ENCODE measurements at regions not wholly inside any gene's neighbourhood (a gene's known extent, or its start where the extent isn't known, plus 50 kb on each side); places are given as distances from the start of the nearest gene placed in this dataset.

- Histone ChIP-seq H3K4me1 (peaks cover 0 to 20% (median 0%) of the 10 kb centered on the region in 4 donors), H3K4me3 (no peak overlapping the region), H3K9me3 (peaks cover 0 to 16% (median 3%) of the 10 kb centered on the region in 4 donors), H3K27me3 (no peaks in the 10 kb centered on the region), H3K27ac (no peak overlapping the region), H3K36me3 (no peaks in the 10 kb centered on the region)
- no peak for DNase-seq (ENCODE audit: low spot score in 2 of 2)
- 59 to 63% methylated on average over 3 of the region's 3 CpGs for WGBS, 2 donors
- TF ChIP-seq POLR2A (IDR thresholded peaks at IDR 0.05) (no peak), CTCF (IDR thresholded peaks at IDR 0.05) (no peak), EP300 (IDR thresholded peaks at IDR 0.05) (no peak)
These were observed 581.1 kb downstream of the SPRY1 start for GRCh38 chr4:123977641-123978081.

GRCh38 chr4:123978637-123979036 is 582.0 kb downstream of the SPRY1 start:
- no peak overlapping the region for H3K4me3 ChIP-seq
- H3K36me3 ChIP-seq, result no peaks in the 10 kb centered on the region
- no peak overlapping the region for H3K27ac ChIP-seq
- no peak for DNase-seq (ENCODE audit: low spot score in 2 of 2)
- 89 to 100% methylated on average over 1 of the region's 1 CpG for WGBS, 2 donors
- peaks cover 0 to 20% (median 0%) of the 10 kb centered on the region in 4 donors for H3K4me1 ChIP-seq
- peaks cover 0 to 23% (median 3%) of the 10 kb centered on the region in 4 donors for H3K9me3 ChIP-seq
- TF ChIP-seq CTCF (IDR thresholded peaks at IDR 0.05) (no peak), EP300 (IDR thresholded peaks at IDR 0.05) (no peak), POLR2A (IDR thresholded peaks at IDR 0.05) (no peak)
- H3K27me3 ChIP-seq, result no peaks in the 10 kb centered on the region

GRCh38 chr4:123980736-123981300 is 584.2 kb downstream of the SPRY1 start:
- Histone ChIP-seq H3K9me3 (peaks cover 0 to 23% (median 3%) of the 10 kb centered on the region in 4 donors), H3K27ac (no peak overlapping the region), H3K36me3 (no peaks in the 10 kb centered on the region), H3K4me1 (peaks cover 0 to 18% (median 0%) of the 10 kb centered on the region in 4 donors), H3K4me3 (no peak overlapping the region), H3K27me3 (no peaks in the 10 kb centered on the region)
- TF ChIP-seq CTCF (IDR thresholded peaks at IDR 0.05) (no peak), POLR2A (IDR thresholded peaks at IDR 0.05) (no peak), EP300 (IDR thresholded peaks at IDR 0.05) (no peak)
- 81 to 87% methylated on average over 2 of the region's 2 CpGs for WGBS, 2 donors
- no peak for DNase-seq (ENCODE audit: low spot score in 2 of 2)

- Histone ChIP-seq H3K4me3 (no peak overlapping the region), H3K4me1 (peaks cover 0 to 24% (median 3%) of the 10 kb centered on the region in 4 donors), H3K9me3 (peaks cover 0 to 13% (median 1%) of the 10 kb centered on the region in 4 donors), H3K27ac (peak overlapping the region in 2 of 4 donors; percentile 25 to 37), H3K27me3 (no peaks in the 10 kb centered on the region), H3K36me3 (no peaks in the 10 kb centered on the region)
- DNase-seq (ENCODE audit: low spot score in 2 of 2), result no peak
- TF ChIP-seq EP300 (IDR thresholded peaks at IDR 0.05), result no peak
- TF ChIP-seq CTCF (IDR thresholded peaks at IDR 0.05), result no peak
- TF ChIP-seq POLR2A (IDR thresholded peaks at IDR 0.05), result no peak
- 62 to 75% methylated on average over 3 of the region's 3 CpGs for WGBS, 2 donors
These were observed 588.3 kb downstream of the SPRY1 start for GRCh38 chr4:123984886-123985285.

GRCh38 chr4:123986268-123986798 is 589.7 kb downstream of the SPRY1 start:
- Histone ChIP-seq H3K4me3 (no peak overlapping the region), H3K4me1 (peaks cover 0 to 24% (median 3%) of the 10 kb centered on the region in 4 donors), H3K9me3 (peaks cover 0 to 11% (median 1%) of the 10 kb centered on the region in 4 donors), H3K36me3 (no peaks in the 10 kb centered on the region), H3K27me3 (no peaks in the 10 kb centered on the region), H3K27ac (peak overlapping the region in 2 of 4 donors; percentile 25 to 76)
- DNase-seq (ENCODE audit: low spot score in 2 of 2), result peak; percentile 30 to 43
- 11 to 18% methylated on average over 2 of the region's 2 CpGs for WGBS, 2 donors
- no peak for TF ChIP-seq POLR2A (IDR thresholded peaks at IDR 0.05)
- peak in 1 of 2 donors; percentile 47 for TF ChIP-seq EP300 (IDR thresholded peaks at IDR 0.05)
- TF ChIP-seq CTCF (IDR thresholded peaks at IDR 0.05), result no peak
